HEK293 (cell line): ENCODE measurements at regions not wholly inside any gene's neighbourhood (a gene's known extent, or its start where the extent isn't known, plus 50 kb on each side); places are given as distances from the start of the nearest gene placed in this dataset.

Source experiments
- CTCF ChIP-seq: fragments of 450-650 bp; formaldehyde crosslinking; IDR thresholded peaks from 2 replicates; pipeline ENCODE4 v1.5.1; 2016; ENCODE audit warnings: missing biosample characterization, missing genetic modification characterization
- HOXA7 ChIP-seq: sonication (generic); formaldehyde crosslinking; IDR thresholded peaks from 2 replicates; pipeline ENCODE4 v1.8.1; 2022; ENCODE audit warnings: missing genetic modification reagents, borderline replicate concordance
- PBX3 ChIP-seq: sonication (generic); formaldehyde crosslinking; IDR thresholded peaks from 2 replicates; pipeline ENCODE4 v1.8.1; 2022; ENCODE audit warnings: mild to moderate bottlenecking, moderate library complexity, missing genetic modification reagents
- ZNF184 ChIP-seq: fragments of 450-650 bp; IDR thresholded peaks from 2 replicates; pipeline ENCODE4 v1.5.1; 2018; ENCODE audit warnings: missing biosample characterization, mild to moderate bottlenecking, missing genetic modification characterization
- ZNF274 ChIP-seq, 2 experiments: fragments of 200-500 bp in 1 of 2; fragments of 450-650 bp in 1 of 2; sonication (Bioruptor generic) in 1 of 2; formaldehyde crosslinking in 1 of 2; IDR thresholded peaks; 2 replicates each; pipeline versions ENCODE4 v1.5.1 to v1.6.1; 2014 to 2016; ENCODE audit warnings: borderline replicate concordance in 1 of 2, inconsistent platforms in 1 of 2, low read length in 1 of 2, missing biosample characterization in 1 of 2, missing genetic modification characterization in 1 of 2
- ZNF366 ChIP-seq: fragments of 450-650 bp; formaldehyde crosslinking; conservative IDR thresholded peaks from 2 replicates; pipeline ENCODE4 v1.5.1; 2016; ENCODE audit warnings: missing biosample characterization, missing genetic modification characterization
- ZNF561 ChIP-seq: fragments of 450-650 bp; IDR thresholded peaks from 2 replicates; pipeline ENCODE4 v1.5.1; 2018; ENCODE audit warnings: missing biosample characterization, missing genetic modification characterization, borderline replicate concordance
- ZNF776 ChIP-seq: fragments of 450-650 bp; formaldehyde crosslinking; IDR thresholded peaks from 2 replicates; pipeline ENCODE4 v1.5.0; 2017; ENCODE audit warnings: missing biosample characterization, missing genetic modification characterization, borderline replicate concordance

DNA sequence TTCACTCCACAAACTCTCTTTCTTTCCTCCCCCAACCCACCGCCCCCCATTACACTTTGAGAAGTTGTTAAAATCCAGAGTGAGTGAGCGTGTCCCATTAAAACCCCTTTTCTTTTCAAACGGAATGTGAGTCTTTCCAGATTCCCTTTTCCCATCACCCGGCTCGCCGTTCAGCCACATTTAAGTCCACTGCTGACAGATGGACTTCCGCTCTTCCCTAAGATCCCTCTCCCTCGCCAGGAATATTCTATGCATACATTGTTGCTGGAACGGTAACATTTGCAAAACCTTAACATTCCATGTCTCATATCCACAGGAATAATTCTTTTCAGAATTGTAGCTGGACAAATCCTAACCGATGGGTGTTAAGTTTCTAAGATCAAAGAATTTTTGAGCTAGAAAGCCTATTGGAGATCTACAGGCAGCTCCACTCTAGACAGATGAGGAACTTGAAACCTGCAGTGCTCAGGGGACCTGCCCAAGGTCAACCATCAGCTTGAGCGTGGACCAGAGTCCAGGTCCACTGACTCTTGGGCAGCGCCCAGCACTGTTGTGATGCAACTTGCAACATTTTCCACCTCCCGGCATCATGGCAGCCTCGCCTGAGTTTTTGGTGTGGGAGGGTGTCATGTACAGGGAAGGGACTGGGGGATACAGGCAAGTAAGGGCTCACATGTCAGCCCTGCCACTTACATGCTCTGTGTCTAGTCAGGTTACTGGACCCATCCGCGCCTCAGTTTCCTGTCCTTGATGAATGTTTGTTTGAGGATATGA is 500.1 kb downstream of the CCDC171 start:
- TF ChIP-seq ZNF274 (IDR thresholded peaks at IDR 0.05; ENCODE audit: low read length) (no peak), ZNF274 (tag by site-specific recombination; IDR thresholded peaks at IDR 0.05; ENCODE audit: borderline replicate concordance) (no peak), CTCF (tag by site-specific recombination) (no peak), PBX3 (CRISPR knock-in tag) (no peak), ZNF366 (tag by site-specific recombination) (no peak), ZNF184 (tag by site-specific recombination) (no peak), ZNF776 (tag by site-specific recombination) (no peak), HOXA7 (CRISPR knock-in tag) (no peak), ZNF561 (tag by site-specific recombination) (no peak)
